Left forelimb (tissue), 1 donor: ENCODE measurements at regions not wholly inside any gene's neighbourhood (a gene's known extent, or its start where the extent isn't known, plus 50 kb on each side); places are given as distances from the start of the nearest gene placed in this dataset.
"Not testable (repeated sequence)": the region's sequence is repeated elsewhere in the genome, so short reads cannot be mapped to it uniquely, and the experiment has no call there.

Experiments
- DNase-seq: peaks from one replicate; pipeline ENCODE4 v3.0.0-alpha.2; 2018; ENCODE audit warnings: low spot score

DNA sequence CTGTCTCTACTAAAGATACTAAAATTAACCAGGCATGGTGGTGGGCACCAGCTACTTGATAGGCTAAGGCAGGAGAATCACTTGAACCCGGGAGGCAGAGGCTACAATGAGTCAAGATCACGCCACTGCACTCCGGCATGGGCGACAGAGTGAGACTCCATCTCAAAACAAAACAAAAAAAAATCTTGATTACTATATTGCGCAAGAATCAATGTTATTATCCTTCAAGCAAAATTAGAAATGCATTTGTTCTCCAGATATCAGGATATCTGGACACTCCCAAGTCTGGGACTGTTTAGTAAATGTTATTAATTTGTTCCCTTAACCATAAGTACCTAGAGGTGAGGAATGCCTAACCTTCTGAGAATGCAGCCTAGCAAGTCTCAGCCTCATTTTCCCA lies 992.2 kb upstream of the PCDH20 start:
- no peak for DNase-seq

- DNase-seq: no peak
Observed at GRCh38 chr13:62388515-62388914, 972.9 kb upstream of the PCDH20 start.

- no peak for DNase-seq
Observed at GRCh38 chr13:62387647-62388046, 972.0 kb upstream of the PCDH20 start.

DNA sequence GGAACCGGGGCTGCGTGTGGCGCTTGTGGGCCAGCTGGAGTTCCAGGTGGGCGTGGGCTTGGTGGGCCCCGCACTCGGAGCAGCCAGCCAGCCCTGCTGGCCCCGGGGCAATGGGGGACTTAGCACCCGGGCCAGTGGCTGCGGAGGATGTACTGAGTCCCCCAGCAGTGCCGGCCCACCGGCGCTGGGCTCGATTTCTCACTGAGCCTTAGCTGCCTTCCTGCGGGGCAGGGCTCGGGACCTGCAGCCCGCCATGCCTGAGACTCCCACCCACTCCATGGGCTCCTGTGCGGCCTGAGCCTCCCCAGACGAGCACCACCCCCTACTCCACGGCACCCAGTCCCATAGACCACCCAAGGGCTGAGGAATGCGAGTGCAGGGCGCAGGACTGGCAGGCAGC lies 963.6 kb upstream of the PCDH20 start:
- DNase-seq: not testable (repeated sequence)

GRCh38 chr13:62377838-62378237 lies 962.2 kb upstream of the PCDH20 start:
- DNase-seq: no peak

GRCh38 chr13:62375653-62376052 lies 960.0 kb upstream of the PCDH20 start:
- no peak for DNase-seq

DNA sequence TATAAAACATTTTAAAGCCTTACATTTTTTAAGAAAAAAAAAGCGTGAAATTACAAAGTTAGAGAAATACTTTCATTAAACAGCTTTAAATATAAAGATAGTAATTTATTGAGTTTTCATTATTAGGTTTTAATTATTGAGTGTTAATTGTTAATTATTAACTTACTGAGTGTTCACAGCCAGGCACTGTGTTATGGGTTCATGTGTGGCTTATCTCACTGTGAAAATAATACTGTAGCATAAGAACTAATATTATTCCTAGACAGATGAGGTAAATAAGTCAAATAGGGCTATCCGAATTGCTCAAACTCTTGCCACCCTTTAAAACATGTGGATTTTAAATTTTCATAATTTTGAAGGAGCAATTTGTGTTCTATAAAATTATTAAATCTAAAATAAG lies 956.1 kb upstream of the PCDH20 start:
- no peak for DNase-seq

DNA sequence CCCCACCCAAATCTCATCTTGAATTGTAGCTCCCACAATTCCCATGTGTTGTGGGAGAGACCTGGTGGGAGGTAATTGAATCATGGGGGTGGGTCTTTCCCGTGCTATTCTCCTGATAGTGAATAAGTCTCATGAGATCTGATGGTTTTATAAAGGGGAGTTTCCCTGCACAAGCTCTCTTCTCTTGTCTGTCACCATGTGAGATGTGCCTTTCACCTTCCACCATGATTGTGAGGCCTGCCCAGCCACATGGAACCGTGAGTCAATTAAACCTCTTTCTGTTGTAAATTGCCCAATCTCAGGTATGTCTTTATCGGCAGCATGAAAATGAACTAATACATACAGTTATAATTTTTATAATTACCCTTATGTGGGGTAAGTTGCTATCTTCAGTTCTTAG lies 952.3 kb upstream of the PCDH20 start:
- DNase-seq: not testable (repeated sequence)

GRCh38 chr13:62360609-62361008 lies 945.0 kb upstream of the PCDH20 start:
- DNase-seq: no peak

GRCh38 chr13:62358646-62358932 lies 942.9 kb upstream of the PCDH20 start:
- DNase-seq: no peak

DNA sequence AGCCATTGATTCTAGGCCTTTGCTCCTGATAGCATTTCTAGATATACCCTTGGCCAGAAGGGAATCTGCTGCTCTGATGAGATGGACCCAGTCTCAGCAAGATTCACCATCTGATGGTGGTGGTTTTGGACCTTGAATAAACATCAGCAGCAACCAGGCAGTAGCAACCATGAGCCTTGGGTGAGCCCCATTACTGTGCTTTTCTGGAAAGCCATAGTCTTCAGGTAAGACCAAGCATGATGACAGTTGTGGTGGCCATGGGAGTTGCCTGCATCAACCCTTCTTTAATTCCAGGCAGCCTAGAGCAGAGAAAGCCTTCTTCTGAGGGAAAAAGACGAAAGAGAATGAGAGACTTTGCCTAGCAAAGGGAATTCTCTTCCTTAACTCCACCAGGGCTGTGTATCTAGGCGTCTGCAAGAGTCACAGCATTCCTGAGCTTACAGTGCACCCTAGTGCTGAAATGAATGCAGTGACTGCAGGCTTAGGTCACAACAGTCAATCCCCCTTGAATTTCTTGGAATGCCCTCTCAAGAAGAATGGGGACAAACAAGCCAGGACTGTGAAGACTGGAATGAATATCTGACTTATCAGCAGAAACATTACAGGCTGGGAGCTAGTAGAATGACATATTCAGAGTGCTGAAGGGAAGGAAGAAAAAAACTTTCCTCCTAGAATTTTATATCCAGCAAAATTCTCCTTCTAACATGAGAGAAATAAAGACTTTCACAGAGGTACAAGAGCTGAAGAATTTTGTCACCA lies 942.4 kb upstream of the PCDH20 start:
- DNase-seq: no peak

GRCh38 chr13:62356977-62357376 lies 941.3 kb upstream of the PCDH20 start:
- no peak for DNase-seq

DNA sequence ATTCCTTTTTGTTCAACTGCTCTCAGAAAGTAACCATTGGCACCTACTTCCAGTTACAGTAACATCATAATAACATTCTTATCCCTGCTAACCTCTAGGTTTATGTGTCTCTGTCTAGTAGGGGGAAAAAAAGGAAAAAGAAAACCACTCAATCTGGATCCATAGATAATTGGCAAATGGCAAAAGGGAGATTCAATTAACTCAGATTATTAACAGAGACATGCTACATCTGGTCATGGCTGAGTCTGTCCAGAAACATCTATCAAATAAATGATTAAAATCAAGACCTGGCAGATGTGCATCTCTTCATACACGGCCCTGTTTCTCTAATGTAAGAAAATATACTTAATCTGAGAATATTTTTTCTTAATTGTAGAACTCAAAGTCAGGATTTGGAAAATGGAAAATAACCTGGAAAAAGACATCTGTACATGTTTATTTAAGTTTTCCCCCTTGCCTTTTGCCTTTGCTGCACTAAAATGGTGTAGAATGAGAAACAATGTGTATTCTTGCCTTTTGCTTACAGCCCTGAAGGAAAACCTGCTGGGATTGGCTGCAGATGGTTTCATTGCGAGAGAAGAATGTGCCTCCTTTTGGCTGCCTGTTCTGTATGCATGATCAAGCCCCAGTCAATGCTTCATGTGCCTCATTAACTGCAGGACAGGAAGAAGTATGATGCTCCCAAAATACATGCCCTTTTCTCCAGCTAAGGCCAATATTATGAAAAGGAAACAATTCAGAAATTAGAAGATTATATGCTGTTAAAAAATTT lies 921.6 kb upstream of the PCDH20 start:
- DNase-seq: no peak

DNA sequence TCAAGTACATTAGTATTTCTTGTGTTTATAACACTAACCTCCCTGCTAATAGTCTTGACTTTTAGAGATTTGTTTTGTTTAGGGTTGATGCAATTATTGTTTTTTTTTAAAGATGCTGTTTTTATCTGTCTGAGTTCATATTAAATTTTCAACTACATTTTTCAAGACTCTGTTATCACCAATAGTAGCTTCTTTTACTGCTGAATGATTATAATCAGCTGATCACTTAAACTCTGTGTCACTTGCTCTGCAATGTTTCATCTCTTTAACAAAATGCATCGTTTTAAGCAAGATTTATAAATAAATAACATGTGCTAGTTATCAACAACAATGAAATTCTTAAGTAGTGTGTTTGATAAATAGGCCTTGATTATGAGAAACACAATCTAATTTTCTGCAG lies 920.9 kb upstream of the PCDH20 start:
- DNase-seq: no peak

DNA sequence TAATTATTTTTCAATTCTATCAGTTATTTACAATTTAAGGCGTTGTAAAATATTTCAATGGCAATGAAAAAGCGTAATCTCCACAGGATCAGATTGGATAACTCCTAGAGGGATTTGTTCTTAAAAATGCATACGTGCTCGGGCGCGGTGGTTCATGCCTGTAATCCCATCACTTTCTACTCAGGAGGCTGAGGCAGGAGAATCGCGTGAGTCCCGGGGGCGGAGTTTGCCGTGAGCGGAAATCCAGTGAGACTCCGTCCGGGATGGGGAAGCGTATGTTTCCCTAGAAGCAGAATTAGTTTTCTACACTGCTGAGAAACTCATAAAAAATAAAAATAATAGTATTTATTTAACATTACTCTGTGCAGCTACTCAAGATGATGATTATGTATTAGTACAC lies 917.8 kb upstream of the PCDH20 start:
- no peak for DNase-seq

DNA sequence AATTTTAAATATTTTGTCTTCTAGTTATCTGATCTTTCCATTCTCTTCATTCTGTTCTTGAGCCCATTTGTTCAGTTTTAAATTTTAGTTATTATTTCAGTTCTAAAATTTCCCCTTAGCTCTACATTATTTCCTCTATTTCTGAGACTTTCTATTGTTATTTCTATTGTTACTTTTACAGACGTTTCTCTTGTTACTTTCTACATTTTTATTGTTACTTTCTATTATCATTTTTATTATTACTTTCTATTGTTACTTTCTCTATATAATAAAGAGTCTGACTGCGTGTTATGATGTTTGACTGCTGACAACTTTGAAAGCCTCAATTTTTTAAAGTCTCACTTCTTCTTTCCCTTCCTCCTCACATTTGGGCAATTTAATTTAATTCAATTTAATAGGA lies 915.7 kb upstream of the PCDH20 start:
- DNase-seq: no peak

DNA sequence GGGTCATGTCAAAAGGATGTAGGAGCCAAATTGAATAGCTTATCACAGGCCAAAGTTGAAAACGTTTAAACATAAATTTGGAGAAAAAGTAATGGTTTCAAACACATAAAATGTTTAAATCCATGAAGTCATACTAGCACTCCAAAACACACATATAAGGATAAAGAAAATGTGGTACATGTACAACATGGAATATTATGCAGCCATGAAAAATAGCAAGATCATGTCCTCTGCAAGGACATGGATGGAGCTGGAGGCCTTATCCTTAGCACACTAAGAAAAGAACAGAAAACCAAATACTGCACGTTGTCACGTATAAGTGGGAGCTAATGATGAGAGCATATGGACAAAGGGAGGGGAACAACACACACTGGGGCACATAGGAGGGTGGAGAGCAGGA lies 911.7 kb upstream of the PCDH20 start:
- no peak for DNase-seq

- no peak for DNase-seq
Observed at GRCh38 chr13:62324842-62325241, 909.2 kb upstream of the PCDH20 start.

DNA sequence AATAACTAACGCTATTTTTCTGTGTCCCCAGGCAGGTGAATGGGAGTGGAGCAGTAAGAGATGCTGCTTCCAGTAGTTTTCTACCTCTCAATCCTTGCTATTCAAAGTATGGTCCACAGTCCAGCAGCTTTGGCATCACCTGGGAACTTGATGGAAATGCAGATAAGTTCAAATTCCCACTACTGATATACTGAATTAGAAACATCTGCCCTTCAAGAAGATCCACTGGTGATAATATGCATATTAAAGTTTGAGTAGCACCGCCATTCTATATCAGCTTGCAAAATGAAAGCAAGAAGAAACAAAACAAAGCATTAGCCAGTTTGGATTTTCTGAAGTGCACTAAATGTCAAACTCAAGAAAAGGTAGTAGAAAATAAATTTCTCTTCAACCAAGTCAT lies 906.2 kb upstream of the PCDH20 start:
- DNase-seq: no peak

DNA sequence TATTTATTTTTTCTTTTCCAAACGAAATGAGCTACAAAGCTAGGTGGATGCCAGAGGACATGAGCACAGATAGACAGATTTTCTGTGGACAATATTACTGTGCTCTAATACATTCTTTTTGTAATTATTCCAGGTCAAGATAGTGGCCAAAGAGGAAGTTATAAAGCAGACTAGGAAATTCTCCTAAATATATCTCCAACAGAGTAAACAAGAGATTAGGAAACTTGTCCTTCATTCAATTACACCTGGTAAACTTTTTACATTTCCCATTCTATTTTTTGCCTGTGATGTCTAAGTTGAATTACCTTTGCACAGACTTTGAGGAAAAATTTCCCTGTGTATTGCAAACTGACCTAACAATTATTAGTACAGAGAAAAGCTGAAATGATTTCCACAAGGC lies 905.5 kb upstream of the PCDH20 start:
- no peak for DNase-seq

GRCh38 chr13:62320129-62321108 lies 904.8 kb upstream of the PCDH20 start:
- DNase-seq: no peak

GRCh38 chr13:62309904-62310303 lies 894.3 kb upstream of the PCDH20 start:
- DNase-seq: no peak

DNA sequence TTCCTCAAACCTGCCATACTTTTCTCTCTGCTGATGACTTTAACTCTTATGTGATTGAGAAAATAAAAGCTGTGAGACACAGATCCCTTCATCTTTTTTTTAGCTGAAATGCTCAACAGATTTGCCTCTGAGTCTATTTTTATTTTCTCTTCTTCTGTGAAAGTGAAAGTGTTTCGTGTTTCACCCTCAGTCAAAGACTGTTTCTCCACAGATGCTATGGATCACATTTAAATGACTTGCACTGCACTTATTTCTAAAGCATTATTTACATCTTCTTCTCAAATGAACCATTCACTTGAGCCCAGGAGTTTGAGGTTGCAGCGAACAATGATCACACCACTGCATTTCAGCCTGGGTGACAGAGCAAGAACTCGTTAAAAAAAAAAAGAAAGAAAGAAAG lies 890.1 kb upstream of the PCDH20 start:
- DNase-seq: no peak
